ENCODE measurements at regions not wholly inside any gene's neighbourhood (a gene's known extent, or its start where the extent isn't known, plus 50 kb on each side); places are given as distances from the start of the nearest gene placed in this dataset.

GRCh38 chr20:22861231-22861980 lies 173.7 kb upstream of the SSTR4 start:
- no peak for DNase-seq (ENCODE audit: low spot score)

GRCh38 chr20:22861990-22862389 lies 173.1 kb upstream of the SSTR4 start:
- no peak for DNase-seq (ENCODE audit: low spot score)

DNA sequence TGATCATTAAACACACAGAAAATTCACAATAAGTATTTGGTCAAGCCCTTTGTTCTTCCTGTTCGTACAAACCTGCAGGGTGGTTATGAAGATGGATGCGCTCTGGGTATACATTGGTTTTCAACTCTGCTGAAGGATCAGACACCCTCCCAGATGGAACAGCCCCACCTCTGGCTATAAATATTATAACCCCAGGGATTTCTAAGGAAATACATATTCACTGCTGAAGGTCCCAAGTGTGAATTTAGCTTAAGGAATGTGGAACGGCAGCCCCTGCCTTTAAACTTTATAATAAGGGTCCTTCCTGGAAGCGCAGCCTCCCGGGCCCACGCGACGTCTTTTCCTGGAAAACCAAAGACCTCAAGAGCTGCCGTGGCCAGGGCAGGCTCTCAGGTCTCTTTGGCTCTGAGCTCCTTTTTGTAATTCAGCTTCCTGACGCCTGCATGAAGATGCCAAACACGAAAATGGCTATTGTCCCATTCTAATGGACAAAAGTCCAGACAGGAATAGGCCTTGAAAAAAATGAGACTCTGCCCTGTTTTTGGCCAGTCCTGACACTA lies 172.4 kb upstream of the SSTR4 start:
- DNase-seq (ENCODE audit: low spot score), result no peak

DNA sequence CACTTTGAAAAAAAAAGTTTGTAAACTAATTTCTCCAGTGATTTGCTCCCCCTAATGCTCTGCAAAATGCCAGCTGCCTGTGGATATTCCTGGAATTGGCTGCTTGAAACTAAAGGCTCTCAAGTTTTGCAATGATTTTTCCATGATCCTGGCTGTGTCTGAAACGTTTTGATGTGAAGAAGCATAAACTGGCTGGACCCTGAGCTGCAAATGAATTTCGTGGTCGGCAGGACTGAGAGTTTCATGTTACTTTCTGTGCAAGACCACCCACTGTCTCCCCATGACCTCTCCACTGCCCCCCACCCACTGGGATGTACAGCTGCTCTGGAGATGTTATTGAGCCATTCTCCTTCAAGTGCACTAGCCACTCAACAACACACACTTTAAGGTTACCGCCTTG lies 171.3 kb upstream of the SSTR4 start:
- no peak for DNase-seq (ENCODE audit: low spot score)

GRCh38 chr20:22866812-22867341 lies 168.2 kb upstream of the SSTR4 start:
- DNase-seq (ENCODE audit: low spot score), result no peak

DNA sequence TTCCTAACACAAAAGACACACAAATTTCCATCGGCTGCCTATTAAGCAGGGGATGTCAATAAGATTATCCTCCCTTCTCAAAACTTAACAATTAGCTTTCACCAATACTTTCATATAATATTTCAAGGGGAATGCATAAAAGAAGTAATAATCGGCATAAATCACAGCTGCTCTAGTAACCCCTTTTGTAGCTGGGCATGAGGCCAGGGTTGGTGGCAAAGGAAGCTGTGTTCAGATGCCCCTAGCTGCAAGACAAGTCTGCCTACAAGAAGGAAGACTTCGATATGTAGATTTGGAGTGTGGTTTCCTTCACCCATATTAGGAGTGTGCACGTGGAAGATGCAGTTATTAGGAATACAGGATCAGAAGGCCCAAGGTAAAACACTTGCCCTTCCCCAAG lies 156.9 kb upstream of the SSTR4 start:
- no peak for DNase-seq (ENCODE audit: low spot score)

DNA sequence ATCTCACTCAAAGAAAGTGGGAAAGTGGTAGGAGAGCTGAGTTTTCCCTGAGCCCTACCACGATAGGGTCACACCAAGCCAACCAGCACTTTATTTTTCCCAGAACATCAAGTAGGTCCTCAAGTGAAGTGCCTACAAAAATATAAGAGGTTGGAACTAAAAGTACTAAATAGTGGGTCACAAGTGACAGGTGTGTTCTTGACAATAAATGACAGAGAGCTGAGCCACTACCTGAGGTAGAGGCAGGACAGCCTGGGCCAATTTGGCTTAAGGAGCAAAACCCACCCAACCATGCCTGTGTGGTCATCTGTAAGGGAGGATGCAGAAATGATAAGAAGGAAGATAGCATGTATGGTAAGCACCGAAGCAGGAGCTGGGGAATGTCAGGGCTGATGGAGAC lies 154.8 kb upstream of the SSTR4 start:
- DNase-seq (ENCODE audit: low spot score), result no peak

DNA sequence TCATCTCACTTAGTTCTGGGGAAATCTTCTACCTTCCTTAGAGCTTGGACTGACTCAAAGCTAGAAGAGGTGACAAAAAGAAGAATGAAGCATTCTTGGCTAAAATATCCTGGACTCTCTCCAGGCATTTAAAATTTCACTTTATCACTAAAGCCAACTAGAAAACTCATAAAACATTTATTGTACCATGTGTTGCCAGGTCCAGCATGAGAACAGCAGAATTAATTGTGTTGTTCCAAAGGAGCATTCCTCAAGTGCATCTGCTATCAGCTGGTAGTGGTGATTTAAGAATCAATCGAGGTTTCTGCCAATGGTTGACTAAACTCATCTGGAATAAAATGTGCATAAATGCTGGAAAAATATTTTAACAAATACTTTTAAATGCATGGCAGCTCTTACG lies 147.3 kb upstream of the SSTR4 start:
- no peak for DNase-seq (ENCODE audit: low spot score)

DNA sequence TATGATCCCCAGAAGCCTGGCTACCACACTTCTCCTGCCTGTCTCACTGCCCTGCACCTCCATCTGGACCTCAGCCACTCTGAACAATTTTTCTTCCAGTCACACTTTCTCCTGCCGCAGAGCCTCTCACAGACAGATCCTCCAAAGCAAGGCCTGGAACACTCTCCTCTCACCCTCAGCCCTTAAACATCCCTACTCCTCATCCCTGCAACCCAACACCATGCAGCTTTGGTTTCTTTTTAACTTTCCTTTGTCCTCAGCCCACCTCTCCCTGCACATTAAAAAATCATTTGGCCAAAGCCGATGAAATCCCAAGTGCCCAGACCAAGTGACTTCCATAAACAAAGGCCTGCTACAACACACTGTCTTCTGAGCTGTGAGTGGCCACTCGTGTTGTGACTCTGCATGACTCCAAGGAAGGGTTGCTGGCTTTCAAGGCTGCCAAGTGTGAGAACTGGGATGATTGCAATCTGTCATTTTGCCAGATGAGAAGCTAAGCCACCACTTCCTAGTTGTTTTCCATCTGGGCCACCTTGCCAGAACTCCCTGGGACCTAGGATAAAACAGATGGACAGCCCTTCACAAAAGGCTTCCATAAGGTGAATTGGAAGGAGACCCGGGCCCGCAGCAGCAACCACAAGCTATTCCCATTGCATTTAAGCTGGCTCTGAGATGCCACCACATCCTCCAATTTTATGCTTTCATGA lies 144.4 kb upstream of the SSTR4 start:
- DNase-seq (ENCODE audit: low spot score), result peak; percentile 89

GRCh38 chr20:22901164-22901563 lies 133.9 kb upstream of the SSTR4 start:
- DNase-seq (ENCODE audit: low spot score), result no peak

DNA sequence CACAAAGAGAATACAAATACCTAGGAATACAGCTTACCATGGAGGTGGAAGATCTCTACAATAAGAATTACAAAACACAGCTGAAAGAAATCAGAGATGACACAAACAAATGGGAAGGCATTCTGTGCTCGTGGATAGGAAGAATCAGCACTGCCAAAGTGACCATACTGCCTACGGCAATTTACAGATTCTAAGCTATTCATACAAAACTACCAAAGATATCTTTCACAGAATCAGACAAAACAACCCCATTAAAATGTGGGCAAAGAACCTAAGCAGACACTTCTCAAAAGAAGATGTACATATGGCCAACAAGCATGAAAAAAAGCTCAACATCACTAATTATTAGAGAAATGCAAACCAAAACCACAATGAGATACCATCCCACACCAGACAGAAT lies 133.2 kb upstream of the SSTR4 start:
- DNase-seq (ENCODE audit: low spot score), result no peak

- no peak for DNase-seq (ENCODE audit: low spot score)
Observed at GRCh38 chr20:22904386-22904785, 130.7 kb upstream of the SSTR4 start.

DNA sequence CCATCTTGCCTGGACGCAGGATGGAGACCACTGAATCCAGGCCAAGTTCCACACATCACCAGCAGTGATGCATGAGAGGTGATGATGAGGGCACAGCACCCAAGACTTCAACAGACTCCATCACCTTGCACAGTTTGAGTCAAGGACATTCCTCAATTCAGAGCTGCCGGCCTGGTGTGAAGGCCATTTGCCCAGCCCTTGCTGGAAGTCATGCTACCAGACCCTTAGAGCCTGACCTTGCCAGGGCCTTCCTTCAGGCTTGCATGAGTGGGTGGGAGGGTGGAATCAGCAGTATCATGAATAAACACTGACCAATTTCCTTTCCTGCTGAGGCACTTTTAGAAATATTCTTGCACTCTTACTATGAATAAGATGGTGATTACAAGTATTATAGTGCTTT lies 130.2 kb upstream of the SSTR4 start:
- DNase-seq (ENCODE audit: low spot score), result no peak

GRCh38 chr20:22905658-22906057 lies 129.5 kb upstream of the SSTR4 start:
- DNase-seq (ENCODE audit: low spot score), result peak; percentile 25

DNA sequence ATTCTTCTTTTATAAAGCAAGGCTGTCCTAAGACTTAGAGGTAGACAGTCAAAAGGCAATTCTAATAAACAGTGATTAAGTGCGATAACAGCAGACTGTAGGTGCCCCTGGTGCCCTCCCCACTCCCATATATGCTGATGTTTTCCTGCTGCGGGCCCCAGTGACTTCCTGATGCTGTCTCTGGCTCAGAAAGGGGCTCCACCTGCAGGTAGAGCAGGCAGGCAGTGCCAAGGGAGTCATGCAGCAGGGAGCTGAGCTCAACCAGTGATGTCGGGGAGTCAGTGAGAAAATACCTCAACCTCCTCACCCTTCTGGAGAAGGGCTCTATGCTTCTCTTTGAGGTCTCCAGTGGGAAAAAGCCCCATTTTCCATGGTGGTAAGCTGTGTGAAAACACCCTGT lies 126.7 kb upstream of the SSTR4 start:
- no peak for DNase-seq (ENCODE audit: low spot score)

DNA sequence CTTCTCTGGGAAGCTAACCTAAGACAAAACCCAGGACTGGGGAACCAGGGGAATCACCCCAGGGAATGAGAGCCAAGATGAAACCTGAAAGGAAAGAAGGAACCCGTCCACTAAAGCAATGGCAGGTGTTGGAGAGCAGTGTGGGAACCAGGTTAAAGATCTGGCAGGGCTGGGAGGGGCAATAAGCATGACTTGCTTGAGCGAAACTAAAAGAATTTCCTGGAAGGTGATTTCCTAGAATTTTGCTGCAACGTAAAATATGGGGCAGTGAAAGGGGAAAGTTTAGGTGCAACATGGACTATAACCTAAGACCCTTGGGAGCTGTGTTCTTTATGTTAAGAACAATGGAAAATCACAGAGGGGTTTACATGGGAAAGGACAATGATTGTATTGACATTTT lies 126.2 kb upstream of the SSTR4 start:
- no peak for DNase-seq (ENCODE audit: low spot score)

DNA sequence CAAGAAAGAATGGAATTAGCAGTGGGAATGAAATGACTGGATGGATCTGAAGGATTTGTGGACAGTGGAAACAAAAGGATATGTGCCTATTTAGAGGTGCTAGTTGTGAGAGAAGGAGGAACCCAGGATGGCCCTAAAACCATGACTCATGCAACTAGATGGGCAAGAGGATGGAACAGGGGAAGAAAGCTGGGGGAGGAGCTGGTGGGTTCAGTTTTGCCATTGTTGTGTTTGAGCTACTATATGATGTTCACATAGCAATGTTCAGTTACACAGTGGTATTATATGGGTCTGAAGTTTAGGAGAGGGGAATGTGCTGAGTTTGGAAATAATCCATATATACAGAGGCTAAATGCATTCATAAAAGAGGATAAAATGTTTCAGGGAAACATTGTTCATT lies 125.7 kb upstream of the SSTR4 start:
- no peak for DNase-seq (ENCODE audit: low spot score)

DNA sequence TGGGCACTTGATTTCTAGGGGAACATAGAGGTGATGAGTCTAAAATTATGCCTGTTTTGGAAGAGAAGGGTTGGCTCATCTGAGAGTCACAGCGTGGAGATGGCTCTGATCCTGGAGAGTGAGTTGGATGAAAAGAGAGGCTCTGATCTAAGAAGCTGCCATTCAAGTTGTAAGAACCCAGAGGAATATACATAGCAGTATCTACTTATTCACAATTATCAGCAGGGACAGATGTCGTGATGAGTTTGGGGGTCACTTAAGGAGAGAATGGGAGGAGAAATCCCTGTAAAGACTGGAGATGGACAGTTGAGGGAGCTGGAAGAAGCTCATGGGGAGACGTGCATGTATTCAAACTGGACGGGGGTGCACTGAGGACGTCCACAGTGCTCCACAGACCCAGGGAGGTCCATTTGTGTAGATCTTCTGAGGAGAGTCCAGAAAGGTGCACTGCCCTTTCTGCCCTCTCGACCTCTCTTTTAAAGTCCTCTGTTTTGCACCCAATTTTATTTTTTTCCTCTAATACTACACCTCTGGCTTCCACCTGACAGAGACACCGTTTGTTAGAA lies 124.7 kb upstream of the SSTR4 start:
- DNase-seq (ENCODE audit: low spot score), result no peak

- DNase-seq (ENCODE audit: low spot score), result no peak
Observed at GRCh38 chr20:22914291-22914690, 120.8 kb upstream of the SSTR4 start.

- no peak for DNase-seq (ENCODE audit: low spot score)
Observed at GRCh38 chr20:22915512-22915911, 119.6 kb upstream of the SSTR4 start.

DNA sequence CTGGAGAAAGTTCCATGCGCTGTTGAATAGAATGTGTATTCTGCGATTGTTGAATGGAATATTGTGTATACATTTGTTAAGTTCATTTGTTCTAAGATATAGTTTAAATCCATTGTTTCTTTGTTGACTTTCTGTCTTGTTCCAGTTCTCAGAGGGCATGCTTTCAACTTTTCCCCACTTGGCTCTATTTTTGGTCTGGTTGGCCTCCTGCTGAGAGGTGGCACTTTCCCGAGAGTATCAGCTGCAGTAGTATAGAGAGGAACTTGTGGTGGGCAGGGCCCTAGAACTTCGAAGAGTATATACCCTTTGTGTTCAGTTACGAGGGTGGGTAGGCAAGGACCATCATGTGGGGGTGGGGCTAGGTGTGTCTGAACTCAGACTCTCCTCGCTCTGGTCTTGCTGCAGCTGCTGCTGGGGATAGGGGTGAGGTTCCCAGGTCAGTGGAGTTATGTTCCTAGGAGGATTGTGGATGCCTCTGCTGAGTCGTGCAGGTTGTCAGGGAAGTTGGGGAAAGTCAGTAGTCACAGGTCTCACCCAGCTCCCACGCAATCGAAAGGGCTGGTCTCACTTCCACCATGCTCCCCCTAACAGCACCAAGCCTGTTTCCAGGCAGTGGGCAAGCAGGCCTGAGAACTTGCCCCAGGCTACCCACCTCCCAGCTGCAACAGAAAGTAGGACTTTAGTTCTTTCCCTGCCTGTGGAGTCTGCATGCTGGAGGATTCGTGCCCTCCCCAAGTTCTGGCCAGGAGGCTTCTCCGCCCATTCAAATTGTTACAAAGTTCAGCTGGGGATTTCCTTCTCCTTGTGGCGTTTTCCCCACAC lies 118.9 kb upstream of the SSTR4 start:
- DNase-seq (ENCODE audit: low spot score), result no peak

All from cerebellar cortex (tissue), 1 donor.